ENCODE measurements at regions not wholly inside any gene's neighbourhood (a gene's known extent, or its start where the extent isn't known, plus 50 kb on each side); places are given as distances from the start of the nearest gene placed in this dataset.

GRCh38 chr15:38622908-38623307 is 58.3 kb upstream of the RASGRP1 start:
- H4K20me1 ChIP-seq (ENCODE audit: insufficient read depth): no peaks in the 10 kb centered on the region
- H3K79me2 ChIP-seq (replicated peaks; ENCODE audit: insufficient read depth, low read length): no peaks in the 10 kb centered on the region
- H3K4me3 ChIP-seq (ENCODE audit: low read length): no peak overlapping the region
- H3F3A ChIP-seq (ENCODE audit: insufficient read depth, low read length, poor library complexity, severe bottlenecking): no peaks in the 10 kb centered on the region
- TF ChIP-seq EP300 (conservative IDR thresholded peaks at IDR 0.05; ENCODE audit: poor library complexity, severe bottlenecking): no peak
- TF ChIP-seq REST (IDR thresholded peaks at IDR 0.05; ENCODE audit: borderline replicate concordance): no peak
- no peak for TF ChIP-seq RAD21 (conservative IDR thresholded peaks at IDR 0.05)
- no peak for TF ChIP-seq TAF1 (IDR thresholded peaks at IDR 0.05; ENCODE audit: low read depth)
- no peak for TF ChIP-seq CTCF (IDR thresholded peaks at IDR 0.05; ENCODE audit: poor library complexity, severe bottlenecking)
- TF ChIP-seq POLR2AphosphoS5 (IDR thresholded peaks at IDR 0.05): no peak
- TF ChIP-seq EZH2 (IDR thresholded peaks at IDR 0.05; ENCODE audit: borderline replicate concordance, insufficient read depth, low read length, poor library complexity, severe bottlenecking): no peak
- TF ChIP-seq SMC3 (conservative IDR thresholded peaks at IDR 0.05; ENCODE audit: poor library complexity): no peak
- TF ChIP-seq MXI1 (conservative IDR thresholded peaks at IDR 0.05; ENCODE audit: poor library complexity, severe bottlenecking): no peak
- no peaks in the 10 kb centered on the region for H3K36me3 ChIP-seq (ENCODE audit: insufficient read depth, low read length)
- no peak overlapping the region for H3K4me2 ChIP-seq (ENCODE audit: low read length)
- H3K9me3 ChIP-seq (ENCODE audit: low read length): no peaks in the 10 kb centered on the region
- no peaks in the 10 kb centered on the region for H3K9me2 ChIP-seq (ENCODE audit: insufficient read depth, low read length)
- no peak overlapping the region for H3K9ac ChIP-seq (ENCODE audit: low read length)
- no peak overlapping the region for H3K27ac ChIP-seq (ENCODE audit: low read length)
- H3K27me3 ChIP-seq (ENCODE audit: insufficient read depth, low read depth, low read length): no peaks in the 10 kb centered on the region
- no peak overlapping the region for H2AFZ ChIP-seq (ENCODE audit: low read depth, low read length)

GRCh38 chr15:38623744-38624143 is 59.1 kb upstream of the RASGRP1 start:
- Histone ChIP-seq H3K9me2 (ENCODE audit: insufficient read depth, low read length) (no peaks in the 10 kb centered on the region), H3F3A (ENCODE audit: insufficient read depth, low read length, poor library complexity, severe bottlenecking) (no peaks in the 10 kb centered on the region), H4K20me1 (ENCODE audit: insufficient read depth) (no peaks in the 10 kb centered on the region), H3K4me3 (ENCODE audit: low read length) (no peak overlapping the region), H3K79me2 (replicated peaks; ENCODE audit: insufficient read depth, low read length) (no peaks in the 10 kb centered on the region), H3K4me2 (ENCODE audit: low read length) (no peak overlapping the region), H3K36me3 (ENCODE audit: insufficient read depth, low read length) (no peaks in the 10 kb centered on the region), H3K27ac (ENCODE audit: low read length) (no peak overlapping the region), H3K27me3 (ENCODE audit: insufficient read depth, low read depth, low read length) (no peaks in the 10 kb centered on the region), H3K9ac (ENCODE audit: low read length) (no peak overlapping the region), H3K9me3 (ENCODE audit: low read length) (no peaks in the 10 kb centered on the region), H2AFZ (ENCODE audit: low read depth, low read length) (no peak overlapping the region)
- TF ChIP-seq CTCF (IDR thresholded peaks at IDR 0.05; ENCODE audit: poor library complexity, severe bottlenecking) (no peak), POLR2AphosphoS5 (IDR thresholded peaks at IDR 0.05) (no peak), RAD21 (conservative IDR thresholded peaks at IDR 0.05) (no peak)
